Vagina (tissue), 2 donors: ENCODE measurements at regions not wholly inside any gene's neighbourhood (a gene's known extent, or its start where the extent isn't known, plus 50 kb on each side); places are given as distances from the start of the nearest gene placed in this dataset.

Source experiments
- POLR2A ChIP-seq, 2 donors: fragments of 450-650 bp; IDR thresholded peaks; one replicate each; pipeline ENCODE4 v1.6.1; 2017; ENCODE audit warnings: antibody characterized with exemption in 2 of 2, mild to moderate bottlenecking in 2 of 2, moderate library complexity in 2 of 2
- POLR2AphosphoS5 ChIP-seq, 2 donors: sonication (generic); formaldehyde crosslinking; IDR thresholded peaks; one replicate each; pipeline ENCODE4 v1.9.0; 2017; ENCODE audit warnings: antibody characterized with exemption in 2 of 2, mild to moderate bottlenecking in 2 of 2, low read depth in 1 of 2; ENCODE audit not compliant: insufficient read depth in 1 of 2
- TF ChIP-seq, protein P1 (sequence below), 3 experiments: fragments of 450-650 bp in 2 of 3; fragments of 200-600 bp in 1 of 3; sonication (generic) in 1 of 3; IDR thresholded peaks; one replicate each; pipeline ENCODE4 v1.5.1; 2017 to 2019; ENCODE audit warnings: antibody characterized with exemption in 3 of 3, mild to moderate bottlenecking in 2 of 3, moderate library complexity in 2 of 3

DNA sequence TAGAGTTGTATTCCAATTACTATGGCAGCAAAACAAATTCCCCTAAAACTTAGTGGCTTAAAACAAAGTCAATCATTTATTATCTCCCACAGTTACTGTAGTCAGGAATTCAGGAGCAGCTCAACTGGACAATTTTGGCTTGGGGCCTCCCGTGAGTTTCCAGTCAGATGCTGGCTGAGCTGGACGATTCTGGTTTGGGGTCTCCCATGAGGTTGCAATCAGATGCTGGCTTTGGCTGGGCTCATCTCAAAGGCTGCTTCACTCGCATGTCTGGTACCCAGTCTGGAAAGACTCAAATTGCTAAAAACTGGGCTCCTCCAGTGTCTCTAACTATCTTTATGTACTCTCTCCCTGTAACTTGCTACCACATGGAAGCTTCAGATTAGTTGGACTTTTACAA lies 130.1 kb downstream of the C5orf15 start:
- TF ChIP-seq, protein P1, sequence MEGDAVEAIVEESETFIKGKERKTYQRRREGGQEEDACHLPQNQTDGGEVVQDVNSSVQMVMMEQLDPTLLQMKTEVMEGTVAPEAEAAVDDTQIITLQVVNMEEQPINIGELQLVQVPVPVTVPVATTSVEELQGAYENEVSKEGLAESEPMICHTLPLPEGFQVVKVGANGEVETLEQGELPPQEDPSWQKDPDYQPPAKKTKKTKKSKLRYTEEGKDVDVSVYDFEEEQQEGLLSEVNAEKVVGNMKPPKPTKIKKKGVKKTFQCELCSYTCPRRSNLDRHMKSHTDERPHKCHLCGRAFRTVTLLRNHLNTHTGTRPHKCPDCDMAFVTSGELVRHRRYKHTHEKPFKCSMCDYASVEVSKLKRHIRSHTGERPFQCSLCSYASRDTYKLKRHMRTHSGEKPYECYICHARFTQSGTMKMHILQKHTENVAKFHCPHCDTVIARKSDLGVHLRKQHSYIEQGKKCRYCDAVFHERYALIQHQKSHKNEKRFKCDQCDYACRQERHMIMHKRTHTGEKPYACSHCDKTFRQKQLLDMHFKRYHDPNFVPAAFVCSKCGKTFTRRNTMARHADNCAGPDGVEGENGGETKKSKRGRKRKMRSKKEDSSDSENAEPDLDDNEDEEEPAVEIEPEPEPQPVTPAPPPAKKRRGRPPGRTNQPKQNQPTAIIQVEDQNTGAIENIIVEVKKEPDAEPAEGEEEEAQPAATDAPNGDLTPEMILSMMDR (IDR thresholded peaks at IDR 0.05) = no peak
- TF ChIP-seq POLR2AphosphoS5 (IDR thresholded peaks at IDR 0.05; ENCODE audit: insufficient read depth in 1 of 2, low read depth in 1 of 2) = no peak
- TF ChIP-seq POLR2A (IDR thresholded peaks at IDR 0.05) = no peak
